Tibial nerve (tissue), 4 donors: ENCODE measurements at regions not wholly inside any gene's neighbourhood (a gene's known extent, or its start where the extent isn't known, plus 50 kb on each side); places are given as distances from the start of the nearest gene placed in this dataset.

Experiments used
- CTCF ChIP-seq, 5 experiments: fragments of 200-600 bp in 3 of 5; fragments of 450-650 bp in 2 of 5; sonication (generic) in 3 of 5; IDR thresholded peaks; one replicate each; pipeline ENCODE4 v1.5.1; 2016 to 2019; ENCODE audit warnings: antibody characterized with exemption in 5 of 5, mild to moderate bottlenecking in 3 of 5, moderate library complexity in 2 of 5
- EP300 ChIP-seq, 2 donors: sonication (generic); formaldehyde crosslinking; IDR thresholded peaks; one replicate each; pipeline ENCODE4 v1.6.1; 2017; ENCODE audit warnings: antibody characterized with exemption in 2 of 2, mild to moderate bottlenecking in 1 of 2
- POLR2A ChIP-seq, 2 donors: fragments of 450-650 bp; IDR thresholded peaks; one replicate each; pipeline ENCODE4 v1.6.1; 2017; ENCODE audit warnings: antibody characterized with exemption in 2 of 2, mild to moderate bottlenecking in 2 of 2, moderate library complexity in 2 of 2

- peak; percentile 32 to 69 (median 56) for TF ChIP-seq CTCF (IDR thresholded peaks at IDR 0.05)
- no peak for TF ChIP-seq EP300 (IDR thresholded peaks at IDR 0.05)
- no peak for TF ChIP-seq POLR2A (IDR thresholded peaks at IDR 0.05)
These were observed 128.0 kb downstream of the ADAMTS1 start for GRCh38 chr21:26717146-26717739.
